Suprapubic skin (tissue), 4 donors: ENCODE measurements at regions not wholly inside any gene's neighbourhood (a gene's known extent, or its start where the extent isn't known, plus 50 kb on each side); places are given as distances from the start of the nearest gene placed in this dataset.

ENCODE experiments used
- CTCF ChIP-seq, 2 donors: fragments of 200-600 bp in 1 of 2; fragments of 450-650 bp in 1 of 2; sonication (generic) in 1 of 2; IDR thresholded peaks; one replicate each; pipeline ENCODE4 v1.5.1; 2016 to 2019; ENCODE audit warnings: antibody characterized with exemption in 2 of 2, mild to moderate bottlenecking in 1 of 2, moderate library complexity in 1 of 2
- EP300 ChIP-seq: sonication (generic); formaldehyde crosslinking; IDR thresholded peaks from one replicate; pipeline ENCODE4 v1.6.1; 2017; ENCODE audit warnings: antibody characterized with exemption
- POLR2A ChIP-seq, 2 donors: fragments of 450-650 bp; IDR thresholded peaks; one replicate each; pipeline ENCODE4 v1.6.1; 2017; ENCODE audit warnings: antibody characterized with exemption in 2 of 2, mild to moderate bottlenecking in 2 of 2, moderate library complexity in 2 of 2
- POLR2AphosphoS5 ChIP-seq, 3 donors: sonication (generic); formaldehyde crosslinking; IDR thresholded peaks; one replicate each; pipeline ENCODE4 v1.6.1; 2017; ENCODE audit warnings: antibody characterized with exemption in 3 of 3

GRCh38 chr20:10939331-10939941 is 265.6 kb upstream of the JAG1 start:
- TF ChIP-seq CTCF (IDR thresholded peaks at IDR 0.05) (no peak), EP300 (no peak), POLR2A (IDR thresholded peaks at IDR 0.05) (no peak), POLR2AphosphoS5 (IDR thresholded peaks at IDR 0.05) (no peak)
